Kidney capillary endothelial cell (primary cell): ENCODE measurements at regions not wholly inside any gene's neighbourhood (a gene's known extent, or its start where the extent isn't known, plus 50 kb on each side); places are given as distances from the start of the nearest gene placed in this dataset.
"Not testable (repeated sequence)": the region's sequence is repeated elsewhere in the genome, so short reads cannot be mapped to it uniquely, and the experiment has no call there.

Experiments used
- DNase-seq: peaks from one replicate; pipeline ENCODE4 v3.0.0-alpha.2; 2018; ENCODE audit warnings: low spot score

DNA sequence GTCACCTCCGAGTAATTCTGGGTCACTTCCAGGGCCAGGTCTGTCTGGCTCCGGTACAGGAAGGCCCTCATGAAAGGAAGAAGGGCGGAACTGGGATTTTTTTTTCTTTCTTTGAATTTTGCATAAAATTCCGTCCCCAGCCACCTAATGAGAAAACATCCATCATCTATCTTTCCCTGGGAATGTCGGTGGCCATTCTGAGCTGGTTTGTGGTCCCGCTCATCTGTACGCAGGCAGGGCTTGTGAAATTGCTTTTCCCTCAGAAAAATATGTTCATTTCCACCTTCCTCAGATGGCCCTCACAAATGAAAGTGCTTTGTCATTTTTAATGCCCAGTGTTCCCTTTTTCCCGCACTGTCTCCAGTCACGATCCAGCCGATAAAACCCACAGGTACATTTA lies 353.0 kb upstream of the ZFHX3 start:
- no peak for DNase-seq

DNA sequence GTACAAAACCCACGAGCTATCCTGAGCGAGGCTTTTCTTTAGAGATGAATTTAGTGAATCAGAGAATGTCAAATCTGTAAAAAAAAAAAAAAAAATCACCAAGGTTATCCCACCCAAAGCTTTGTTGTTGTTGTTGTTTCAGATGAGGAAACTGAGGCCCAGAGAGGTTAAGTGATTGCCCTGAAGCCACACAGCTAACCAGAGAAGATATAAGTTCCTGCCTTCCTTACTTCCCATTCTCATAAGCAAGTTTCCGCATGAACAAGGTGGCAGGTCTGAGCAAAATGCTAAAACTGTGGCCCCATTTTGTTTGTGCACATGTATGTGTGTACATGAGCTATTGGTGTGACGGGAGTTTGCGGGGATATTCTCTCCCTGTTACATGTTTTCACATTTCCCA lies 352.1 kb upstream of the ZFHX3 start:
- no peak for DNase-seq

DNA sequence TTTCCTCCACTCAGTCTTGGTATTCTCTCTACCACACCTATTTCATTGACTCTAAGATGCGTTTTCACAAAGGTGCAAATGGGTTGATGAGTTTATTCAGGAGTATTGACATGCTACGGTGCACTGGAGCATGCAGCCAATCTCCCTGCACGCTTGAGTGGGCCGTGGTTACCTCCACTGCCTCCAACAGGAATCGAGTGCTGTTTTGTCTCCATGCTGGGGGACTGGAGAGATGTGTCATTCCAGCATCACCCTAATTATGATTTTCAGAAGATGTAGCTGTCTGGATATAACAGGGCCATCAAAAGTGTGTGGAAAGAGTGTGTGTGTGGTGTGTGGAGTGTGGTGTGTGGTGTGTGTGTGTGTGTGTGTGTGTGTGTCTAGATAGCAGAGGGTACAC lies 351.6 kb upstream of the ZFHX3 start:
- DNase-seq: no peak

GRCh38 chr16:73398604-73399003 lies 350.7 kb upstream of the ZFHX3 start:
- not testable (repeated sequence) for DNase-seq

DNA sequence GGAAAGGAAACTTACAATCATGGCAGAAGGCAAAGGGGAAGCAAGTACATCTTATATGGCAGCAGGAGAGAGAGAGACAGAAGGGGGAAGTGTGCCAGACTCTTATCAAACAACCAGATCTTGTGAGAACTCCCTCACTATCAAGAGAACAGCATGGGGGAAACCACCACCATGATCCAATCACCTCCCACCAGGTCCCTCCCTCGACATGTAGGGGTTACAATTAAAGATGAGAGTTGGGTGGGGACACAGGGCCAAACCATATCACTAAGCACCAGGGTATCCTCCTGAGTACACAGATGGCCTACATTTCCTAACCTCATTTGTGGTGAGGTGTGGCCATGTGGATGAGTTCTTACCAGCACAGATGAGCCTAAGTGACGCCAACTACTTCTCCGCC lies 348.6 kb upstream of the ZFHX3 start:
- DNase-seq: no peak

DNA sequence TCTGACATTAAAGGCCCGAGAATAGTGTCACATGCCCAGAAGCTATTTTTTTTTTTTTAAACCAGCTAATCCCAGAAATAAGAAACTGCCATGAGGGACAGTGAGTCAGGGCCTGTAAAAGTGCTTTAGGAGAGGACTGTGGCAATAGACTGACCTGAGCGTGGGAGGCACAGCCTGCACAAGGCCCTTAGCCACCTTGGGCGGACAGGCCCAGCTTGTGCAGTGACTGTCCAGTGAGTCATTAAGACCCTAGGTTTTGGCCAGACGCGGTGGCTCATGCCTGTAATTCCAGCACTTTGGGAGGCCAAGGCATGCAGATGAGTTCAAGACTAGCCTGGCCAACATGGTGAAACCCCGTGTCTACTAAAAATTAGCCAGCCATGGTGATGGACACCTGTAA lies 343.0 kb upstream of the ZFHX3 start:
- DNase-seq: no peak

DNA sequence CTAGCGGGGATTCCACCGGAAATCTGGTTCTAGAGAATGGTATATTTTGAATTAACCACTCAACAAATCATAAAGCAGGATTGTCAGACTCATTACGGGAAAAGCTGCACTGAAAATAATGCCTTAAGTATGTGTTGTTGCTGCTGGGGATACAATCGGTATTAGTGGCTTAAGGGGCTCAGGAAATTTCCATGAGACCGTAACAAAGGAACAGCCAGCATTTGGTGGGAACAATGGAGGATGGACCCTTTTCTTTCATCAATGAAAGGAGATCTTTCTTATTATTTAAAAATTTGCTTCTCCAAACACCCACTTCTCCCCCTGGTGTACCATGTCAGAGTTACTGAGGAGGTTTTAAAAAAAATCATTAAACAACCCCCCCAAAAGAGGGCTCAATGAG lies 342.6 kb upstream of the ZFHX3 start:
- no peak for DNase-seq

- no peak for DNase-seq
Observed at GRCh38 chr16:73389085-73389484, 341.2 kb upstream of the ZFHX3 start.

GRCh38 chr16:73387979-73388378 lies 340.1 kb upstream of the ZFHX3 start:
- no peak for DNase-seq

GRCh38 chr16:73385696-73386095 lies 337.8 kb upstream of the ZFHX3 start:
- no peak for DNase-seq

GRCh38 chr16:73384506-73385089 lies 336.7 kb upstream of the ZFHX3 start:
- DNase-seq: no peak

- DNase-seq: no peak
Observed at GRCh38 chr16:73383988-73384365, 336.0 kb upstream of the ZFHX3 start.

DNA sequence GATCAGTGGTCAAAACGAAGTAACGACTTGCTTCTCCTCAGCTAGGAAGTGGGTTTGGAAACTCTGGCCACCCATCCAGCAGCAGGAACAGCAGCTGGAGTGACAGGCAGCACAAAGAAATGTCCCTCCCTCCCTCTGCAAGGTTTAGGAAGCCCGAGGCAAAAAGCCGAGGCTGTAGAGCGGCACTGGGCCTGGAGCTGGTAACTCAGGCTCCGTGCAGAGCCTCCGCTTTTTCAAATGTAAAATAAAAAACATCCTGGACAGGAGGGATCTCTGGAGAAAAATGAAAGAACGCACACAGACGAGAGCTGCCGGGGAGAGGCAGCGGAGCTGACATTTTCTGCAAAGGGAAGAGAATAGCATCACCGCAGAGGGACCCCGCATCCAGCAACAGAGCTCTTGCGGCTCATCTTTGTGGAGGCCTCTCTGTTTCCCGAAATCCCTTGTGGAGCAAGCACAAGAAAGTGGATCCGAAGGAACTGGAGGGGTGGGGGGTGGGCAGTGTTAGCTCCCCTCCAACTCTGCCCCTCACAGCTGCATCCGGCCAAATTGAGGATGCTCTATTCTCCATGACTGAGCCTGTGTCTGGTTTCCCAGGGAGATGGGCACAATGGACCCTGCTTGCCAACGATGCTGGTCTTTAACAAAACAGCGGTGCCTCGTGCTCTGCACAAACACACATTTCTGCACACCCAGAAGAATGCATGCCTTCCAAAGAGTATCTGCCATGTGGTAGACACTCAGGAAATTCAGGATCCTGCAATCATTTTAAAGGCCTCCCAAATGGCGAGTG lies 335.5 kb upstream of the ZFHX3 start:
- DNase-seq: no peak

GRCh38 chr16:73378471-73378870 lies 330.5 kb upstream of the ZFHX3 start:
- no peak for DNase-seq

GRCh38 chr16:73371584-73372319 lies 323.8 kb upstream of the ZFHX3 start:
- DNase-seq: no peak

GRCh38 chr16:73369851-73370250 lies 321.9 kb upstream of the ZFHX3 start:
- DNase-seq: no peak

DNA sequence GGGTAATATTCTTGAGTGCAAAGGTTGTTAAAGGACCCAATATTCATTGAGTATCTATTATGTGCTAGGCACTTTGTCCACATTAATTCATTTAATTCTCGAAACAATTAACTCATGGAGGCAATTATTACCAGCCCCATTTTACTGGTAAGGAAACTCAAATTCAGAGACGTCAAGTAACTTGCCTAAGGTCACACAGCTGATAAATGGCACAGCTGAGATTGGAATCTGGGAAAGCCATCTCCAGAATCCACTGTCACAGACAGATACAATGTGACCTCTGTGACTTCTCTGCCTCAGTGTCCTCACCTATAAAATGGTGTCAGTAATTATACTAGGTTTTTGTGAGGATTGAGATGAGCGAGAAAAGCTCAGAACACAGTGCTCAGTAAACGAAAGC lies 320.8 kb upstream of the ZFHX3 start:
- DNase-seq: no peak

- DNase-seq: no peak
Observed at GRCh38 chr16:73365016-73365551, 317.2 kb upstream of the ZFHX3 start.

- no peak for DNase-seq
Observed at GRCh38 chr16:73364413-73364812, 316.5 kb upstream of the ZFHX3 start.

- no peak for DNase-seq
Observed at GRCh38 chr16:73361061-73361460, 313.1 kb upstream of the ZFHX3 start.

GRCh38 chr16:73356401-73357079 lies 308.6 kb upstream of the ZFHX3 start:
- DNase-seq: no peak

GRCh38 chr16:73355981-73356380 lies 308.1 kb upstream of the ZFHX3 start:
- no peak for DNase-seq
